GM12878 (cell line): ENCODE measurements at regions not wholly inside any gene's neighbourhood (a gene's known extent, or its start where the extent isn't known, plus 50 kb on each side); places are given as distances from the start of the nearest gene placed in this dataset.

ENCODE experiments used
- ATAC-seq: fragments of 200-7000 bp; cut with Tn5 transposase; 3 replicates; pipeline ENCODE4 v1.9.1; 2020; ENCODE audit warnings: mild to moderate bottlenecking, moderate library complexity
- BruUV-seq: library from RNA; stranded (reverse); fragments of 400-500 nt; replicated peaks from 2 replicates; lab custom pipeline; 2021; lab: Mats Ljungman, UMichigan
- CTCF ChIA-PET: fragments of 300-600 bp; sonication (Branson Sonifier 250); formaldehyde crosslinking; extraction: SDS; loops from one replicate; lab custom pipeline; 2021; ENCODE audit warnings: inconsistent platforms; lab: Yijun Ruan, JAX
- POLR2A ChIA-PET: fragments of 350-600 bp; formaldehyde crosslinking; extraction: SDS; loops from one replicate; lab custom pipeline; 2021; ENCODE audit warnings: inconsistent platforms; lab: Charles Lee
- RAD21 ChIA-PET: fragments of 300-600 bp; sonication (Branson Sonifier 250); formaldehyde crosslinking; loops from one replicate; lab custom pipeline; 2023; ENCODE audit warnings: antibody characterized with exemption; ENCODE audit not compliant: unreplicated experiment; lab: Charles Lee
- SMC1A ChIA-PET: fragments of 300-600 bp; sonication (Branson Sonifier 250); formaldehyde crosslinking; loops from one replicate; lab custom pipeline; 2023; ENCODE audit not compliant: unreplicated experiment, uncharacterized antibody; lab: Charles Lee
- DNase-seq: peaks from one replicate; pipeline ENCODE4 v3.0.0-alpha.2; 2011; ENCODE audit warnings: low read depth, low spot score
- FAIRE-seq: peaks from 3 replicates; lab custom pipeline; 2011; peaks lifted over from hg19 to GRCh38; lab: Jason Lieb, UNC
- H2AFZ ChIP-seq: 2 replicates; pipeline ENCODE4 v1.6.0; 2011; ENCODE audit warnings: low read depth, low read length, control low read depth; ENCODE audit not compliant: control insufficient read depth
- H3K27ac ChIP-seq: 2 replicates; pipeline ENCODE4 v1.5.1; 2011; ENCODE audit warnings: control low read depth; ENCODE audit not compliant: control insufficient read depth, insufficient read depth
- H3K27me3 ChIP-seq, 2 experiments: replicated peaks in 1 of 2; 2 replicates each; pipeline versions ENCODE4 v1.6.0 to v1.6.1; 2011; ENCODE audit warnings: low read length in 1 of 2; ENCODE audit not compliant: control insufficient read depth in 2 of 2, insufficient read depth in 2 of 2
- H3K36me3 ChIP-seq, 2 experiments: 2 replicates each; pipeline ENCODE4 v1.5.1; 2011; ENCODE audit warnings: low read length in 1 of 2; ENCODE audit not compliant: control insufficient read depth in 2 of 2, insufficient read depth in 2 of 2
- H3K4me1 ChIP-seq: 2 replicates; pipeline ENCODE4 v1.6.1; 2011; ENCODE audit warnings: mild to moderate bottlenecking, low read length, moderate library complexity, mixed read lengths; ENCODE audit not compliant: control insufficient read depth, insufficient read depth
- H3K4me2 ChIP-seq: 2 replicates; pipeline ENCODE4 v1.6.0; 2011; ENCODE audit warnings: control low read depth; ENCODE audit not compliant: control insufficient read depth, insufficient read depth
- H3K4me3 ChIP-seq: fragments of 200-600 bp; sonication (generic); 2 replicates; pipeline ENCODE4 v1.5.1; 2016
- H3K79me2 ChIP-seq: 2 replicates; pipeline ENCODE4 v1.6.0; 2011; ENCODE audit warnings: low read length; ENCODE audit not compliant: control insufficient read depth, insufficient read depth
- H3K9ac ChIP-seq: 2 replicates; pipeline ENCODE4 v1.8.0; 2011; ENCODE audit warnings: low read length, control low read depth, mixed read lengths; ENCODE audit not compliant: control insufficient read depth, insufficient read depth
- H3K9me3 ChIP-seq: replicated peaks from 3 replicates; pipeline ENCODE4 v1.5.1; 2011; ENCODE audit warnings: mild to moderate bottlenecking, low read length; ENCODE audit not compliant: control insufficient read depth, insufficient read depth
- H4K20me1 ChIP-seq: 2 replicates; pipeline ENCODE4 v1.6.0; 2011; ENCODE audit not compliant: control insufficient read depth, insufficient read depth
- ASH2L ChIP-seq: fragments of 300-600, 200-600 bp; sonication (generic); IDR thresholded peaks from 2 replicates; pipeline ENCODE4 v1.6.1; 2017; ENCODE audit warnings: low read depth, mild to moderate bottlenecking, borderline replicate concordance
- ATF2 ChIP-seq: IDR thresholded peaks from 2 replicates; pipeline ENCODE4 v1.6.1; 2012; ENCODE audit warnings: low read length, inconsistent platforms
- BCLAF1 ChIP-seq: fragments of 450-650 bp; IDR thresholded peaks from 2 replicates; pipeline ENCODE4 v1.6.1; 2017; ENCODE audit warnings: antibody characterized with exemption, mild to moderate bottlenecking, moderate library complexity
- BHLHE40 ChIP-seq, 2 experiments: fragments of 450-650 bp in 1 of 2; IDR thresholded peaks; 2 replicates each; pipeline ENCODE4 v1.6.1; 2011 to 2017; ENCODE audit warnings: low read depth in 2 of 2, borderline replicate concordance in 1 of 2, improper control_type of control experiment in 1 of 2, low read length in 1 of 2, mild to moderate bottlenecking in 1 of 2
- BMI1 ChIP-seq: fragments of 450-650 bp; IDR thresholded peaks from 2 replicates; pipeline ENCODE4 v1.6.1; 2016; ENCODE audit warnings: mild to moderate bottlenecking, moderate library complexity, borderline replicate concordance
- CEBPZ ChIP-seq: fragments of 150-350 bp; IDR thresholded peaks from 2 replicates; pipeline ENCODE4 v1.6.1; 2016; ENCODE audit warnings: low read depth, low read length
- CREB1 ChIP-seq: IDR thresholded peaks from 2 replicates; pipeline ENCODE4 v1.6.1; 2012; ENCODE audit warnings: low read depth, mild to moderate bottlenecking, inconsistent platforms
- GATAD2B ChIP-seq: fragments of 450-650 bp; conservative IDR thresholded peaks from 2 replicates; pipeline ENCODE4 v1.6.1; 2017; ENCODE audit warnings: low read depth, mild to moderate bottlenecking, moderate library complexity
- IRF4 ChIP-seq: IDR thresholded peaks from 2 replicates; pipeline ENCODE4 v1.6.1; 2011; ENCODE audit warnings: low read depth, low read length
- JUNB ChIP-seq: IDR thresholded peaks from 2 replicates; pipeline ENCODE4 v1.6.1; 2016; ENCODE audit warnings: antibody characterized with exemption, mild to moderate bottlenecking
- KAT2A ChIP-seq: conservative IDR thresholded peaks from 2 replicates; pipeline ENCODE4 v1.6.1; 2011; ENCODE audit warnings: low read depth, low read length; ENCODE audit not compliant: control insufficient read depth
- PML ChIP-seq: IDR thresholded peaks from 2 replicates; pipeline ENCODE4 v1.6.1; 2012; ENCODE audit warnings: low read length, inconsistent platforms
- POU2F2 ChIP-seq: IDR thresholded peaks from 3 replicates; pipeline ENCODE4 v1.6.1; 2011; ENCODE audit warnings: low read depth, mild to moderate bottlenecking, low read length, borderline replicate concordance
- STAT1 ChIP-seq: fragments of 450-650 bp; conservative IDR thresholded peaks from 2 replicates; pipeline ENCODE4 v1.6.1; 2014; ENCODE audit warnings: antibody characterized with exemption, mild to moderate bottlenecking
- YBX1 ChIP-seq: fragments of 450-650 bp; IDR thresholded peaks from 2 replicates; pipeline ENCODE4 v1.6.1; 2016; ENCODE audit warnings: antibody characterized with exemption
- ZSCAN29 ChIP-seq: fragments of 450-650 bp; IDR thresholded peaks from 2 replicates; pipeline ENCODE4 v1.6.1; 2017; ENCODE audit warnings: mild to moderate bottlenecking, moderate library complexity
- WGBS: methylation state at CpG from one replicate; pipeline ENCODE4 v1.1.6; 2016; ENCODE audit warnings: low lambda C conversion rate; ENCODE audit not compliant: insufficient replicate concordance, insufficient coverage; ENCODE audit errors: missing lambda C conversion rate; 5-methylcytosine and 5-hydroxymethylcytosine counted together
- in situ Hi-C: fragments of 300-500 bp; cut with MboI; formaldehyde crosslinking; loops from 9 replicates; pipeline ENCODE4 v1.14.3; 2018; ENCODE audit warnings: mixed read lengths
- intact Hi-C: fragments of 100-400 bp; cut with micrococcal nuclease; formaldehyde crosslinking; loops from one replicate; pipeline ENCODE4 v1.14.2; 2022; ENCODE audit not compliant: unreplicated experiment

GRCh38 chr1:3981261-3981660 is 81.2 kb upstream of the C1orf174 start:
- H3K9me3 ChIP-seq: no peaks in the 10 kb centered on the region; the same call in 2 of the 3 replicates
- ChIA-PET RAD21 (no interaction called here), SMC1A (no interaction called here), CTCF (no interaction called here), POLR2A (no interaction called here)
- no peak for FAIRE-seq
- H3K4me3 ChIP-seq: no peak overlapping the region
- no TSS peak for BruUV-seq
- WGBS: 39% methylated on average over 5 of the region's 5 CpGs
- ATAC-seq: no peak
- no peak for DNase-seq
- H3K4me2 ChIP-seq: no peak overlapping the region
- H3K4me1 ChIP-seq: no peaks in the 10 kb centered on the region
- no peaks in the 10 kb centered on the region; a peak in 1 of 4 replicates for H3K27me3 ChIP-seq
- no peaks in the 10 kb centered on the region for H3K79me2 ChIP-seq
- H3K27ac ChIP-seq: no peak overlapping the region
- TF ChIP-seq GATAD2B (no peak), STAT1 (no peak), CEBPZ (no peak), YBX1 (no peak), KAT2A (no peak), IRF4 (no peak), ZSCAN29 (no peak), JUNB (no peak), POU2F2 (no peak), ASH2L (no peak), CREB1 (no peak), ATF2 (no peak), BHLHE40 (IDR thresholded peaks at IDR 0.05; ENCODE audit: borderline replicate concordance in 1 of 2, low read depth in 2 of 2, low read length in 1 of 2) (no peak), PML (no peak), BMI1 (no peak), BCLAF1 (no peak)
- no peak overlapping the region for H3K9ac ChIP-seq
- intact Hi-C loops (no loop called here), in situ Hi-C loops (no loop called here)
- no peaks in the 10 kb centered on the region for H3K36me3 ChIP-seq
- no peak overlapping the region for H2AFZ ChIP-seq
- H4K20me1 ChIP-seq: no peaks in the 10 kb centered on the region; the same call in 1 of the 2 replicates
